ENCODE measurements at regions not wholly inside any gene's neighbourhood (a gene's known extent, or its start where the extent isn't known, plus 50 kb on each side); places are given as distances from the start of the nearest gene placed in this dataset.

- TF ChIP-seq POLR2AphosphoS5 (IDR thresholded peaks at IDR 0.05; ENCODE audit: low read depth, low read length) (no peak), EZH2 (IDR thresholded peaks at IDR 0.05) (no peak), CTCF (IDR thresholded peaks at IDR 0.05 in 2 of 3, conservative IDR thresholded peaks at IDR 0.05 in 1 of 3; ENCODE audit: borderline replicate concordance in 1 of 3, insufficient read depth in 1 of 3, low read depth in 2 of 3, low read length in 2 of 3) (no peak), POLR2A (IDR thresholded peaks at IDR 0.05; ENCODE audit: borderline replicate concordance, extremely low read depth, insufficient read depth, insufficient read length) (no peak), REST (IDR thresholded peaks at IDR 0.05; ENCODE audit: low read depth) (no peak), SP1 (IDR thresholded peaks at IDR 0.05; ENCODE audit: low read depth) (no peak), SIN3A (IDR thresholded peaks at IDR 0.05; ENCODE audit: low read depth) (no peak), MAX (IDR thresholded peaks at IDR 0.05) (no peak), JUND (IDR thresholded peaks at IDR 0.05) (no peak), EZH2phosphoT487 (IDR thresholded peaks at IDR 0.05; ENCODE audit: borderline replicate concordance) (no peak), SRF (IDR thresholded peaks at IDR 0.05; ENCODE audit: low read depth) (no peak), EGR1 (IDR thresholded peaks at IDR 0.05; ENCODE audit: low read depth) (no peak)
Observed at GRCh38 chr4:96465834-96466233, 625.9 kb downstream of the PDHA2 start.
